Activated CD4-positive, alpha-beta T cell treated with anti-CD3 and anti-CD28 coated beads, Interleukin-2, amount 10 ng/mL, durations not matched to agents 24 days and 14 days (primary cell): ENCODE measurements at regions not wholly inside any gene's neighbourhood (a gene's known extent, or its start where the extent isn't known, plus 50 kb on each side); places are given as distances from the start of the nearest gene placed in this dataset.

Experiments used
- DNase-seq: peaks from one replicate; pipeline ENCODE4 v3.0.0; 2022
- H3K27ac Mint-ChIP-seq: one replicate; pipeline ENCODE4 v1.8.0; 2022; ENCODE audit warnings: mild to moderate bottlenecking, mixed read lengths
- H3K27me3 Mint-ChIP-seq: one replicate; pipeline ENCODE4 v1.8.0; 2022; ENCODE audit warnings: mixed read lengths
- H3K36me3 Mint-ChIP-seq: one replicate; pipeline ENCODE4 v1.8.0; 2022; ENCODE audit warnings: low read depth, mild to moderate bottlenecking, mixed read lengths
- H3K4me1 Mint-ChIP-seq: one replicate; pipeline ENCODE4 v1.8.0; 2021; ENCODE audit warnings: mixed read lengths
- H3K4me3 Mint-ChIP-seq: one replicate; pipeline ENCODE4 v1.8.0; 2022; ENCODE audit warnings: mild to moderate bottlenecking, moderate library complexity, mixed read lengths
- H3K9me3 Mint-ChIP-seq: one replicate; pipeline ENCODE4 v1.8.0; 2021; ENCODE audit warnings: mixed read lengths
- intact Hi-C: fragments of 100-400 bp; cut with micrococcal nuclease; formaldehyde crosslinking; loops from one replicate; pipeline ENCODE4 v1.15.1; 2023

- Mint-ChIP-seq H3K36me3 (no peaks in the 10 kb centered on the region), H3K4me3 (no peak overlapping the region), H3K27me3 (peaks cover 9% of the 10 kb centered on the region), H3K4me1 (no peaks in the 10 kb centered on the region), H3K9me3 (no peaks in the 10 kb centered on the region), H3K27ac (no peak overlapping the region)
- DNase-seq: no peak
- intact Hi-C loops: no loop called here
Measured at GRCh38 chr1:186534401-186534800, 73.5 kb upstream of the PDC start.

GRCh38 chr1:186532466-186532865 lies 71.6 kb upstream of the PDC start:
- Mint-ChIP-seq H3K9me3 (peaks cover 5% of the 10 kb centered on the region), H3K27ac (no peak overlapping the region), H3K36me3 (no peaks in the 10 kb centered on the region), H3K27me3 (peaks cover 9% of the 10 kb centered on the region), H3K4me3 (no peak overlapping the region), H3K4me1 (no peaks in the 10 kb centered on the region)
- no peak for DNase-seq
- intact Hi-C loops: no loop called here

GRCh38 chr1:186531561-186532165 lies 70.7 kb upstream of the PDC start:
- Mint-ChIP-seq H3K4me1 (no peaks in the 10 kb centered on the region), H3K27me3 (peaks cover 9% of the 10 kb centered on the region), H3K27ac (no peak overlapping the region), H3K4me3 (no peak overlapping the region), H3K9me3 (peaks cover 5% of the 10 kb centered on the region), H3K36me3 (no peaks in the 10 kb centered on the region)
- intact Hi-C loops: no loop called here
- no peak for DNase-seq

DNA sequence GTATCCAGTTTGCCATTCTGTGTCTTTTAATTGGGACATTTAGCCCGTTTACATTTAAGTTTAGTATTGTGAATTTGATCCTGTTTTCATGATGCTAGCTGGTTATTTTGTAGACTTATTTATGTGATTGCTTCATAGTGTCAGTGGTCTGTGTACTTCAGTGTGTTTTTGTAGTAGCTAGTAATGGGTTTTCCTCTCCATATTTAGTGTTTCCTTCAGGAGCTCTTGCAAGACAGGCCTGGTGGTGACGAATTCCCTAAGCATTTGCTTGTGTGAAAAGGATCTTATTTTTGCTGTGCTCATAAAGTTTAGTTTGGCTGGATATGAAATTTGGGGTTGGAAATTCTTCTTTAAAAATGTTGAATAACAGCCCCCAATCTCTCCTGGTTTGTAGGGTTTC lies 69.2 kb upstream of the PDC start:
- no peaks in the 10 kb centered on the region for H3K36me3 Mint-ChIP-seq
- DNase-seq: no peak
- H3K27ac Mint-ChIP-seq: no peak overlapping the region
- H3K9me3 Mint-ChIP-seq: peaks cover 12% of the 10 kb centered on the region
- no peak overlapping the region for H3K4me3 Mint-ChIP-seq
- H3K27me3 Mint-ChIP-seq: peaks cover 9% of the 10 kb centered on the region
- H3K4me1 Mint-ChIP-seq: no peaks in the 10 kb centered on the region
- intact Hi-C loops: no loop called here

- Mint-ChIP-seq H3K4me3 (no peak overlapping the region), H3K36me3 (no peaks in the 10 kb centered on the region), H3K9me3 (peaks cover 27% of the 10 kb centered on the region), H3K27ac (no peak overlapping the region), H3K4me1 (no peaks in the 10 kb centered on the region), H3K27me3 (no peaks in the 10 kb centered on the region)
- intact Hi-C loops: no loop called here
- no peak for DNase-seq
Measured at GRCh38 chr1:186519982-186520381, 59.1 kb upstream of the PDC start.

DNA sequence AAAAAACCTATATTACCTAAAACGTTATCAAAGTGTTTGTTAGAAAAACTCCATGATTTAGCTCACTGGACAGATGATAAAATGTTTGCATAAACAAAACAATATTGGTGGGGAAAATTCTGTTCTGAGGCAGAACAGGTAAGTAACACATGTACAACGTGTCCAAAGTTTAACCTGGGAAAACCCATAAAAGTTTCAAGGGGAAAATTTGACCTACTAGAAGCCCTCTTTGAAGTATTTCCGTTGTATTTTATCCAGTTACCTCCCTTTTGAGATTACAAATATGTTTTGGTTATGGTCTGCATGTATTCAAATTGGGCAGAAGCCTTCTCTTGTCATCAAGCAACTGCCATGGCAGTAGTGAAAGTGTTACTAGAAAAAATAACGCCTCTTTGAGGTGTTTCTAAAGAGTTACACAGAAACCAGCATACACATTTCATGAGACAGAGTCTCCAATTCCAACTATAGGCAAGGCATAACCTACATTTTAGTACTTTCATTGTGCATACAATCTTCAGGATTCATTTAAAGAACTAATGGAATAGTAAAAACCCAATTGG lies 58.0 kb upstream of the PDC start:
- peaks cover 2% of the 10 kb centered on the region for H3K4me1 Mint-ChIP-seq
- intact Hi-C loops: no loop called here
- no peaks in the 10 kb centered on the region for H3K27me3 Mint-ChIP-seq
- no peaks in the 10 kb centered on the region for H3K36me3 Mint-ChIP-seq
- H3K27ac Mint-ChIP-seq: no peak overlapping the region
- peaks cover 21% of the 10 kb centered on the region for H3K9me3 Mint-ChIP-seq
- DNase-seq: no peak
- no peak overlapping the region for H3K4me3 Mint-ChIP-seq

DNA sequence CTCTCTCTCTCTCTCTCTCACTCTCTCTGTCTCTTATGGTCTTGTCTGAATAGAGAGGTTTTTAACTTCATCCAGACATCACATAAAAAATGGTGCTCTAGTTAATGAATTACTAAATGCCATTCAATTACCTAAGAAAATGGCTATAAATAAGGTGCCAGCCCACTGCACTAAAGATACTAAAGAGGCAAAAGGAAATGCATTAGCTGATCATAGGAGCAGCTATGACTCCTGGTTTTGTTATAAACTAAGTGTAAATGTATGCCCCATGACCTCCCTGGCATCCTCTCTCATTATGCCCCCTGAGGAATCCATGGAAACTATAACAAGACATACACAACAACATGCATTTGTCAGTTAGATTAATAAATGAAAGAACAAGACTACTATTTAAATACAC lies 57.5 kb upstream of the PDC start:
- no peaks in the 10 kb centered on the region for H3K27me3 Mint-ChIP-seq
- peaks cover 20% of the 10 kb centered on the region for H3K9me3 Mint-ChIP-seq
- H3K27ac Mint-ChIP-seq: no peak overlapping the region
- no peaks in the 10 kb centered on the region for H3K36me3 Mint-ChIP-seq
- no peak overlapping the region for H3K4me3 Mint-ChIP-seq
- intact Hi-C loops: no loop called here
- DNase-seq: no peak
- H3K4me1 Mint-ChIP-seq: peaks cover 2% of the 10 kb centered on the region

DNA sequence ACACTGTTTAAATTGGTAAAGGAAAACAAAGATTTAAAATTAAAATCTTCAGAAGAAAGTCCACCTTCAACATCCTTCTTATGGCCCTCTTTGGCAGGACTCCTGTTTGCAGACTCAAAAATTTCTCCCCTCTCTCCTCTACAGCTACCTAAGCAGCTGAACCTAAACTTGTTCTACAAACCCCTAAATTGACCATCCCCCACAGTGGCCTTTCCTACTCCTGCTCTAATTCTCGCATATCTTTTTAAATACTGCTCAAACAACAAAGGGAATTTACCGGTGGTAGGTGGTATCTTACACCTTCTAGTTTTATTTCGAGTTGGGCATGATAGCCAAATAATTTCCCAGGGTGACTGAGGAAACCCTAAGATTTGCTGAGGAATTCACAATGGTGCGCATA lies 53.5 kb upstream of the PDC start:
- Mint-ChIP-seq H3K4me1 (peaks cover 11% of the 10 kb centered on the region), H3K27ac (peak overlapping the region; percentile 26), H3K27me3 (peaks cover 6% of the 10 kb centered on the region), H3K4me3 (no peak overlapping the region), H3K36me3 (peaks cover 2% of the 10 kb centered on the region), H3K9me3 (peaks cover 5% of the 10 kb centered on the region)
- intact Hi-C loops: no loop called here
- no peak for DNase-seq

- Mint-ChIP-seq H3K4me1 (peaks cover 11% of the 10 kb centered on the region), H3K9me3 (peaks cover 12% of the 10 kb centered on the region), H3K36me3 (peaks cover 2% of the 10 kb centered on the region), H3K27ac (no peak overlapping the region), H3K27me3 (peaks cover 11% of the 10 kb centered on the region), H3K4me3 (no peak overlapping the region)
- intact Hi-C loops: no loop called here
- no peak for DNase-seq
Measured at GRCh38 chr1:186513526-186513925, 52.6 kb upstream of the PDC start.

DNA sequence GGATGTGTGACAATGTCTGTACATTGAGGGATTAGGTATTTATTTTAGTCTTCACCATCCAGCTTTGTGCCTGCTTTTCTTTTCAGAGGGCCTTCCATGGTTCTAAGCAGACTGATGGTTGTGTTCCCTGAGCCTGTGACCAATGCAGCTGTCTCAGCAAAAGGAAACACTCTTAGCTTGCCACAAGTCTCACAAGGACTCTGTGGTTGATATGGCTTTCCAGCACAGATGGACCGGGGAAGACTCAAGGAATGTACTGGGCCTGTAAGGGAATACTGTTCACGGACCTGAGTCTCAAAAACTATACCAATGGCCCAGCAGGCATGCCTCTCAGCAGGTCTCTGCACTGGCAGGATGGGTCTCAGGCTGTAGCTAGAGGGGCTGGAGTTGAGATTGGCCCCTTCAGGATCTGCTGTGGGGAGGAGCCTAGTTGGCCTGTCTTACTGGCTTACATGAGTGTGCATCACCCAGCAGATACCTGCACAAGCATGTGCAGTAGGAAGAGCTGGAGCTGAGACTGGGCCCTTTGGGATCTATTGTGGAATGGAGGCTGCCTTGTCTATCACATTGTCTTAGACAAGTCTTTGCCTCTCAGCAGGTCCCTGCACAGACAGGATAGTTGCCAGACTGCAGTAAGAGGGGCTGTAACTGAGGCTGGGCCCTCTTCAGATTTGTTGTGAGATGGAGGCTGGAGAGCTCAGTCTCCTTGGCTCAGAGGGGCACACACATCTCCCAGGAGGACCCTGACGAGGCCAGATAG lies 52.0 kb upstream of the PDC start:
- DNase-seq: no peak
- intact Hi-C loops: no loop called here
- no peak overlapping the region for H3K4me3 Mint-ChIP-seq
- peaks cover 17% of the 10 kb centered on the region for H3K9me3 Mint-ChIP-seq
- H3K27me3 Mint-ChIP-seq: peaks cover 11% of the 10 kb centered on the region
- H3K36me3 Mint-ChIP-seq: peaks cover 2% of the 10 kb centered on the region
- no peak overlapping the region for H3K27ac Mint-ChIP-seq
- peaks cover 11% of the 10 kb centered on the region for H3K4me1 Mint-ChIP-seq

DNA sequence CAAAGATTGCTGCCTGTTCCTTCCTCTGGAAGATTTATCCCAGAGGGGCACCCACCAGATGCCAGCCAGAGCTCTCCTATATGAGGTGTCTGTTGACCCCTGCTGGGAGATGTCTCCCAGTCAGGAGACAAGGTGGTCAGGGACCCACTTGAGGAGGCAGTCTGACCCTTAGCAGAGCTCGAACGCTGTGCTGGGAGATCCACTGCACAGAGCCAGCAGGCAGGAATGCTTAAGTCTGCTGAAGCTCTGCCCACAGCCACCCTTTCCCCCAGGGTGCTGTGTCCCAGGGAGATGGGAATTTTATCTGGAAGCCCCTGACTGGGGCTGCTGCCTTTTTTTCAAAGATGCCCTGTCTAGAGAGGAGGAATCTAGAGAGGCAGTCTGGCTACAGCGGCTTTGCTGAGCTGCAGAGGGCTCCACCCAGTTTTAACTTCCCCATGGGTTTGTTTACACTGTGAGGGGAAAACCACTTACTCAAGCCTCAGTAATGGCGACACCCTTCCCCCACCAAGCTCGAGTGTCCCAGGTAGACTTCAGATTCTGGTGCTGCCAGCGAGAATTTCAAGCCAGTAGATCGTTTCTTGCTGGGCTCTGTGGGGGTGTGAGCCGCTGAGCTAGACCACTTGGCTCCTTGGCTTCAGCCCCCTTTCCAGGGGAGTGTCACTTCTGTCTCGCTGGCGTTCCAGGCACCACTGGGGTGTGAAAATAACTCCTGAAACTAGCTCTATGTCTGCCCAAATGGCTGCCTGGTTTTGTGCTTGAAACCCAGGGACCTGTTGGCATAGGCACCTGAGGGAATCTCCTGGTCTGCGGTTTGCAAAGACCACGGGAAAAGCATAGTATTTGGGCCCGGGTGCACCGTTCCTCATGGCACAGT lies 51.1 kb upstream of the PDC start:
- DNase-seq: peak; percentile 69
- Mint-ChIP-seq H3K9me3 (peaks cover 18% of the 10 kb centered on the region), H3K27ac (peak overlapping the region; percentile 7), H3K4me3 (no peak overlapping the region), H3K27me3 (peaks cover 11% of the 10 kb centered on the region), H3K36me3 (peaks cover 2% of the 10 kb centered on the region), H3K4me1 (peaks cover 11% of the 10 kb centered on the region)
- intact Hi-C loops: no loop called here
